Esophagus (tissue), 2 donors: ENCODE measurements at regions not wholly inside any gene's neighbourhood (a gene's known extent, or its start where the extent isn't known, plus 50 kb on each side); places are given as distances from the start of the nearest gene placed in this dataset.
"Not testable (repeated sequence)": the region's sequence is repeated elsewhere in the genome, so short reads cannot be mapped to it uniquely, and the experiment has no call there.

Experiments used
- H3K27ac ChIP-seq, 2 donors: one replicate each; pipeline ENCODE4 v1.5.1; 2013; ENCODE audit warnings: low read depth in 2 of 2, mild to moderate bottlenecking in 2 of 2, inconsistent platforms in 1 of 2, low read length in 1 of 2, moderate library complexity in 1 of 2
- H3K27me3 ChIP-seq, 2 donors: one replicate each; pipeline ENCODE4 v1.6.1; 2013; ENCODE audit warnings: low read length in 2 of 2, control low read depth in 1 of 2, mild to moderate bottlenecking in 1 of 2; ENCODE audit not compliant: insufficient read depth in 2 of 2, control insufficient read depth in 1 of 2
- H3K36me3 ChIP-seq, 2 donors: one replicate each; pipeline ENCODE4 v1.6.1; 2013; ENCODE audit warnings: low read length in 1 of 2; ENCODE audit not compliant: control insufficient read depth in 2 of 2, insufficient read depth in 2 of 2
- H3K4me1 ChIP-seq, 2 donors: one replicate each; pipeline ENCODE4 v1.6.1; 2013; ENCODE audit warnings: low read length in 1 of 2; ENCODE audit not compliant: control insufficient read depth in 2 of 2, insufficient read depth in 2 of 2
- H3K4me3 ChIP-seq, 2 donors: one replicate each; pipeline ENCODE4 v1.5.1; 2013; ENCODE audit warnings: low read length in 2 of 2, mild to moderate bottlenecking in 2 of 2, low read depth in 1 of 2, moderate library complexity in 1 of 2
- H3K9me3 ChIP-seq, 2 donors: one replicate each; pipeline ENCODE4 v1.6.1; 2013; ENCODE audit warnings: mild to moderate bottlenecking in 2 of 2, low read depth in 1 of 2, low read length in 1 of 2, moderate library complexity in 1 of 2; ENCODE audit not compliant: control insufficient read depth in 2 of 2, insufficient read depth in 1 of 2
- WGBS, 2 donors: extraction: QIAGEN DNeasy Blood & Tissue Kit; methylation state at CpG; one replicate each; pipeline ENCODE4 v1.1.7; 2013; 5-methylcytosine and 5-hydroxymethylcytosine counted together
- donor health status: healthy with polysubstance abuse.
- donor health status: Bipolar disorder and iron deficiency.

GRCh38 chr2:87587934-87588333 is 160.0 kb upstream of the PLGLB2 start:
- not testable (repeated sequence) for H3K4me1 ChIP-seq, H3K4me3 ChIP-seq, H3K27ac ChIP-seq, H3K36me3 ChIP-seq, H3K9me3 ChIP-seq, H3K27me3 ChIP-seq
- no CpG with 5 or more reads among the region's 1 CpG for WGBS, 2 donors

DNA sequence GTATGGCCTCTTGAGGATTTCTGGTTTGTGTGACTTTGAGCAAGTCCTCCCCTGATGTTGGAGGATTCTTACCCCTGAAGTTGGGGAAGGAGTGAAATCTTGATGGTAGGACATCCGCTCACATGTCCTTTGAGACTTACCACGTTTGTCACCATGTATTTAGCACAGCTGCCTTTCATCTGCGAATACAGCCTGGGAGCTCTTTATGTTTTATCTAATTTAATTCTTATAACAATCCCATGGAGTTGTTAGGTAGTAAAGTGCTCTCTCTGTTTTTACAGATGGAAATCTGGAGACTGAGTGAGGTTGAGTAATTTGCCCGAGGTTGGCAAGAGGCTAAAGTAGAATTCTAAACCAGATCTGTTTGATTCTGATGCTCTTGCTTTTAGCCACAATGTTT is 154.9 kb upstream of the PLGLB2 start:
- H3K27ac ChIP-seq, H3K9me3 ChIP-seq, H3K4me1 ChIP-seq, H3K36me3 ChIP-seq, H3K27me3 ChIP-seq, H3K4me3 ChIP-seq: not testable (repeated sequence)
- WGBS, 2 donors, result 92 to 96% methylated on average over 3 of the region's 4 CpGs

DNA sequence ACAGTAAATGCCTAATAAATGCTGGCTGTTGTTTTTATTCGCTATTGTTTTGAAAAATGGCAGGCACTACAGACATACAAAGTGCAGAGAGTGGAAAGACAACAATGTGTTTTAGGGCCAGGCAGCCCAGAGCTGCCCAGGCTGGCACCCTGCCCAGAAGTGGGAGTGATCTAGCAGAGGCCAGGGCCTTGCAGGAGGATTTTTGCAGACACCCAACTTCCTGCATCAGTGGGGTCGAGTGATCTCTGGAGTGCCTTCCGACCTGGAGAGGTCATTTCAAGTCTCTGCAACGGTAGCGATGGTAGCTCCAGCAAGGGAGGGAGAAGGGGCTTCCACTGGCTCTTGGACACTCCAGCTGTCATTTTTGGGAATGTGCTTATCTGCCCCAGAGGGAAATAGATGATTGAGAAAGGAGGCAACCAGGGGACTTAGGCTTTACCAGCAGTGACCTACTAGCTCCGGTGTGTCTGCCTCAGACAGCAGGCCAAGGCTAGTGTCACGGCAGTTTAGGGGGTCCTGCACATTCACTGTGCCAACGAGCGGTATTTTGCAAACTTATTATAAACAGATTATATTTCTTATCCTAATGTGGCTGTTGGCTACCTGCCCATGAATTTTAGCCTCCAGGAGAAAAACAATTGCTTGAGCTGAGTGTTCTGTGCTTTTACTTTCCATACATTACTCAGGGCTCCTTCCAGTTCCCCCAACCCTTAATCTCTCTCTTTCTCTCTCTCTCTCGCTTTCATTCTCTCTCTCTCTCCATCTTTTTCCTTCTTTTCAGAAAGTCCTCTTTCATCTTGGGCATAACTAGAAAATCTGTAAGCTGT is 153.9 kb upstream of the PLGLB2 start:
- not testable (repeated sequence) for H3K4me3 ChIP-seq, H3K27me3 ChIP-seq, H3K9me3 ChIP-seq, H3K27ac ChIP-seq, H3K36me3 ChIP-seq, H3K4me1 ChIP-seq
- 18 to 20% methylated on average over 6 to 8 of the region's 10 CpGs for WGBS, 2 donors

- not testable (repeated sequence) for H3K4me3 ChIP-seq, H3K36me3 ChIP-seq, H3K9me3 ChIP-seq, H3K4me1 ChIP-seq, H3K27me3 ChIP-seq, H3K27ac ChIP-seq
- WGBS, 2 donors, result 55 to 57% methylated on average over 5 to 7 of the region's 7 CpGs
Observed at GRCh38 chr2:87594611-87594992, 153.3 kb upstream of the PLGLB2 start.

GRCh38 chr2:87595017-87595416 is 152.9 kb upstream of the PLGLB2 start:
- not testable (repeated sequence) for H3K4me3 ChIP-seq, H3K9me3 ChIP-seq, H3K4me1 ChIP-seq, H3K27ac ChIP-seq, H3K27me3 ChIP-seq, H3K36me3 ChIP-seq
- WGBS, 2 donors, result 39 to 53% methylated on average over 6 of the region's 6 CpGs

DNA sequence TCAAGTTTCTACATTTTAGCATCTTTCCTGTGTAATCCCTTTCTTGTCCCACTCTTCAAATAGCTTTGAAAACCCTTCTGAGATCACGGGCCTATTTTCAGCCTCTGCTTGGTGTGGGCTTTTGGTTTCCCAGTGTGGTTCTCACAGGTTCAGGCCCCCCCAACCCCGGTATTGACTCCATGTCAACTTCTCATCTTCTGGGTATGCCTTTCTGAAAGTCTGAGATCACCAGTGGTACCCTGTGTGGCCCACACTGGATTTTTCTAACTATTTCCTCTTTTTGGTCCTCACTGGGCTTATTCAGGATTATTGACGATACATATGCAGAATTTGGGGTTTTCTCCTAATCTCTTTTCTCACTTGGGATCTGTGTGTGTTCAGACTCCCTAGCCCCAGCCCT is 146.9 kb upstream of the PLGLB2 start:
- H3K27ac ChIP-seq, H3K4me3 ChIP-seq, H3K36me3 ChIP-seq, H3K27me3 ChIP-seq, H3K9me3 ChIP-seq, H3K4me1 ChIP-seq: not testable (repeated sequence)
- 60 to 90% methylated on average over 1 of the region's 3 CpGs for WGBS, 2 donors

DNA sequence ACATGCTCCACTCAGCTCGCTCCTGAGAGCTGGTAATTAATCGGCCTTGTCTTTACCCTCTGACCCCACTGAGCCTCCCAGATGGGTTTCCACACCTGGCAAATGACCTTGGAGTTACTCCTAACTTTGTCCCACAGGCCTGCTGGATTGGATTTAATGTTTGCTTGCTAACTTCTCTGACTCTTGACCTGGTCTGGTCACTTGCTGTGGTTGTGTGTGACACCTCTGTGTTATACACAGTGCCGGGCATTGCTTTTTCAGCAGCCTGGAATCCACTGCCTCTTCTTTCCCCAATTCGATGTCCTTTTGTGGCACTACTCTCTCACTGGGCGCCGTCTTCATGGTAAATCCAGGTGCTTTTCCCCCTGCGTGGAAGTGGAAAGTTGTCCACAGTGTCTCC is 145.8 kb upstream of the PLGLB2 start:
- H3K4me1 ChIP-seq, H3K4me3 ChIP-seq, H3K9me3 ChIP-seq, H3K27me3 ChIP-seq, H3K36me3 ChIP-seq, H3K27ac ChIP-seq: not testable (repeated sequence)
- no CpG with 5 or more reads among the region's 7 CpGs for WGBS, 2 donors

GRCh38 chr2:87602728-87603127 is 145.2 kb upstream of the PLGLB2 start:
- H3K4me3 ChIP-seq, H3K9me3 ChIP-seq, H3K27ac ChIP-seq, H3K36me3 ChIP-seq, H3K4me1 ChIP-seq, H3K27me3 ChIP-seq: not testable (repeated sequence)
- WGBS, 2 donors, result no CpG with 5 or more reads among the region's 2 CpGs

GRCh38 chr2:87603418-87604278 is 144.2 kb upstream of the PLGLB2 start:
- H3K27ac ChIP-seq, H3K4me1 ChIP-seq, H3K27me3 ChIP-seq, H3K4me3 ChIP-seq, H3K36me3 ChIP-seq, H3K9me3 ChIP-seq: not testable (repeated sequence)
- 25 to 36% methylated on average over 4 to 5 of the region's 10 CpGs for WGBS, 2 donors

DNA sequence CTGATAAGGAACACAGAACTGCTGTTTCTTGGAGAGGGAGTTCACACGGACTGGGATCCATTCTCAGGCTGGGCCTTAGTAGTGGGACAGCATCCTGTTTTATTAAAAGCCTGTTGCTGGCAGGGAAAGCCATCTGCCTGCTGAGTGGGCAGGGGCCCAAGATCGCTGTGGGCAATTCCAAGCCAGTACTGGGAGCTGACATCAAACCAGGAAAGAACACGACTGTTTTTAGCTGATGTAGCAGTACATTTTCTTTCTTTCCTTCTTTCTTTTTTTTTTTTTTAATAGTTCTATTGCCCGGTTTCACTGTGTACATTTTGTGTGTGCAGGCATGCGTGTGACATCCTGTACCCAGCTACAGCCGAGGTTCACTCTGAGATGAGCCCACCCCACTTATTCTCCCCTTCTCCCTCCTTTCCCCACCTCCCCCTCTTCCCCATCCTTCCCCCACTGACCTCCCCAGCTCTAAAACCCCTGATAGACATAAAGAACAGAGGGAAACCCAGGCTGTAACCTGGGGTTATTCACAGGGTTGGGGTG is 143.5 kb upstream of the PLGLB2 start:
- not testable (repeated sequence) for H3K27me3 ChIP-seq, H3K4me3 ChIP-seq, H3K36me3 ChIP-seq, H3K27ac ChIP-seq, H3K4me1 ChIP-seq, H3K9me3 ChIP-seq
- 6 to 10% methylated on average over 1 to 4 of the region's 6 CpGs for WGBS, 2 donors
